GM19395 (cell line): ENCODE measurements at regions not wholly inside any gene's neighbourhood (a gene's known extent, or its start where the extent isn't known, plus 50 kb on each side); places are given as distances from the start of the nearest gene placed in this dataset.

Source experiments
- ATAC-seq: cut with Tn5 transposase; IDR thresholded peaks from one replicate; pipeline ENCODE4 v1.9.1; 2021; ENCODE audit warnings: mild to moderate bottlenecking, moderate library complexity; ENCODE audit not compliant: unreplicated experiment

GRCh38 chr10:131840788-131841118 is 60.1 kb upstream of the PPP2R2D start:
- ATAC-seq: no peak

- ATAC-seq: no peak
Observed at GRCh38 chr10:131841131-131841660, 59.6 kb upstream of the PPP2R2D start.

- no peak for ATAC-seq
Observed at GRCh38 chr10:131841661-131842139, 59.1 kb upstream of the PPP2R2D start.

GRCh38 chr10:131842351-131843088 is 58.3 kb upstream of the PPP2R2D start:
- ATAC-seq: no peak

- no peak for ATAC-seq
Observed at GRCh38 chr10:131843089-131843595, 57.7 kb upstream of the PPP2R2D start.

GRCh38 chr10:131843881-131844284 is 56.9 kb upstream of the PPP2R2D start:
- ATAC-seq: no peak

- ATAC-seq: no peak
Observed at GRCh38 chr10:131844529-131845084, 56.2 kb upstream of the PPP2R2D start.

GRCh38 chr10:131845505-131846239 is 55.1 kb upstream of the PPP2R2D start:
- ATAC-seq: no peak

GRCh38 chr10:131846240-131847101 is 54.3 kb upstream of the PPP2R2D start:
- no peak for ATAC-seq

GRCh38 chr10:131847241-131847783 is 53.5 kb upstream of the PPP2R2D start:
- no peak for ATAC-seq

GRCh38 chr10:131848296-131848695 is 52.5 kb upstream of the PPP2R2D start:
- ATAC-seq: no peak

GRCh38 chr10:131848741-131849590 is 51.8 kb upstream of the PPP2R2D start:
- no peak for ATAC-seq

- no peak for ATAC-seq
Observed at GRCh38 chr10:131849591-131850382, 51.0 kb upstream of the PPP2R2D start.

GRCh38 chr10:131850383-131850870 is 50.4 kb upstream of the PPP2R2D start:
- ATAC-seq: no peak
